Prostate gland (tissue), 2 donors: ENCODE measurements at regions not wholly inside any gene's neighbourhood (a gene's known extent, or its start where the extent isn't known, plus 50 kb on each side); places are given as distances from the start of the nearest gene placed in this dataset.

Source experiments
- POLR2A ChIP-seq: fragments of 450-650 bp; IDR thresholded peaks from one replicate; pipeline ENCODE4 v1.6.1; 2016; ENCODE audit warnings: antibody characterized with exemption, mild to moderate bottlenecking
- POLR2AphosphoS5 ChIP-seq: sonication (generic); formaldehyde crosslinking; IDR thresholded peaks from one replicate; pipeline ENCODE4 v1.6.1; 2017; ENCODE audit warnings: antibody characterized with exemption
- TF ChIP-seq, protein P1 (sequence below), 4 experiments: fragments of 200-600 bp in 2 of 4; fragments of 450-650 bp in 2 of 4; sonication (generic) in 2 of 4; IDR thresholded peaks; 1 replicate in 3 of 4; 2 replicates in 1 of 4; pipeline ENCODE4 v1.5.1; 2016 to 2019; ENCODE audit warnings: antibody characterized with exemption in 4 of 4, mild to moderate bottlenecking in 2 of 4, moderate library complexity in 2 of 4

GRCh38 chr17:14724770-14725169 is 423.9 kb downstream of the HS3ST3B1 start:
- TF ChIP-seq POLR2AphosphoS5, result no peak
- TF ChIP-seq, protein P1, sequence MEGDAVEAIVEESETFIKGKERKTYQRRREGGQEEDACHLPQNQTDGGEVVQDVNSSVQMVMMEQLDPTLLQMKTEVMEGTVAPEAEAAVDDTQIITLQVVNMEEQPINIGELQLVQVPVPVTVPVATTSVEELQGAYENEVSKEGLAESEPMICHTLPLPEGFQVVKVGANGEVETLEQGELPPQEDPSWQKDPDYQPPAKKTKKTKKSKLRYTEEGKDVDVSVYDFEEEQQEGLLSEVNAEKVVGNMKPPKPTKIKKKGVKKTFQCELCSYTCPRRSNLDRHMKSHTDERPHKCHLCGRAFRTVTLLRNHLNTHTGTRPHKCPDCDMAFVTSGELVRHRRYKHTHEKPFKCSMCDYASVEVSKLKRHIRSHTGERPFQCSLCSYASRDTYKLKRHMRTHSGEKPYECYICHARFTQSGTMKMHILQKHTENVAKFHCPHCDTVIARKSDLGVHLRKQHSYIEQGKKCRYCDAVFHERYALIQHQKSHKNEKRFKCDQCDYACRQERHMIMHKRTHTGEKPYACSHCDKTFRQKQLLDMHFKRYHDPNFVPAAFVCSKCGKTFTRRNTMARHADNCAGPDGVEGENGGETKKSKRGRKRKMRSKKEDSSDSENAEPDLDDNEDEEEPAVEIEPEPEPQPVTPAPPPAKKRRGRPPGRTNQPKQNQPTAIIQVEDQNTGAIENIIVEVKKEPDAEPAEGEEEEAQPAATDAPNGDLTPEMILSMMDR (IDR thresholded peaks at IDR 0.05), result no peak
- TF ChIP-seq POLR2A, result no peak
